ENCODE measurements at regions not wholly inside any gene's neighbourhood (a gene's known extent, or its start where the extent isn't known, plus 50 kb on each side); places are given as distances from the start of the nearest gene placed in this dataset.

DNA sequence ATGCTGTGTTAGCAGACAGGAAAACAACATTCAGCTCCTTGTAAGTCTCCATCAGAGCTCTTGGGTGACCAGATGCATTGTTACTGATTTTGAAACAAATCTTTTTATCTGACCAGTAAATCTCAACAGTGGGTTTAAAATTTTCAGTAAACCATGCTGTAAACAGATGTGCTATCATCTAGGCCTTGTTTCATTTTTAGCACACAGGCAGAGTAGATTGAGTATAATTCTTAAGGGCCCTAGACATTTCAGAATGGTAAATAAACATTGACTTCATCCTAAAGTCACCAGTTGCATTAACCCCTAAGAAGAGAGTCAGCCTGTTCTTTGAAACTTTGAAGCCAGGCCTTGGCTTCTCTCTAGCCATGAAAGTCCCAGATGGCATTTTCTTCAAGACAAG lies 237.2 kb upstream of the BMP2 start:
- H3K4me3 ChIP-seq (ENCODE audit: low read depth, low read length): no peak overlapping the region
- no peaks in the 10 kb centered on the region for H3K36me3 ChIP-seq (ENCODE audit: control insufficient read depth in 2 of 2, insufficient read depth in 1 of 2, low read length in 2 of 2)
- CTCF ChIA-PET: no interaction called here
- TF ChIP-seq SETDB1 (IDR thresholded peaks at IDR 0.05; ENCODE audit: insufficient read length, low read length): no peak
- TF ChIP-seq, protein P1, sequence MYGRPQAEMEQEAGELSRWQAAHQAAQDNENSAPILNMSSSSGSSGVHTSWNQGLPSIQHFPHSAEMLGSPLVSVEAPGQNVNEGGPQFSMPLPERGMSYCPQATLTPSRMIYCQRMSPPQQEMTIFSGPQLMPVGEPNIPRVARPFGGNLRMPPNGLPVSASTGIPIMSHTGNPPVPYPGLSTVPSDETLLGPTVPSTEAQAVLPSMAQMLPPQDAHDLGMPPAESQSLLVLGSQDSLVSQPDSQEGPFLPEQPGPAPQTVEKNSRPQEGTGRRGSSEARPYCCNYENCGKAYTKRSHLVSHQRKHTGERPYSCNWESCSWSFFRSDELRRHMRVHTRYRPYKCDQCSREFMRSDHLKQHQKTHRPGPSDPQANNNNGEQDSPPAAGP (tag by site-specific recombination; IDR thresholded peaks at IDR 0.05): no peak
- no peak for TF ChIP-seq ZNF112 (tag by site-specific recombination; IDR thresholded peaks at IDR 0.05)
- no peak for TF ChIP-seq ZNF10 (tag by site-specific recombination; IDR thresholded peaks at IDR 0.05)
- TF ChIP-seq ZNF558 (tag by site-specific recombination; IDR thresholded peaks at IDR 0.05): no peak
- no peak for TF ChIP-seq ZBTB21 (tag by site-specific recombination; IDR thresholded peaks at IDR 0.05)
- no peak for TF ChIP-seq ZNF473 (tag by site-specific recombination; IDR thresholded peaks at IDR 0.05)
- TF ChIP-seq ZNF175 (tag by site-specific recombination; IDR thresholded peaks at IDR 0.05): no peak
- TF ChIP-seq, protein P2, sequence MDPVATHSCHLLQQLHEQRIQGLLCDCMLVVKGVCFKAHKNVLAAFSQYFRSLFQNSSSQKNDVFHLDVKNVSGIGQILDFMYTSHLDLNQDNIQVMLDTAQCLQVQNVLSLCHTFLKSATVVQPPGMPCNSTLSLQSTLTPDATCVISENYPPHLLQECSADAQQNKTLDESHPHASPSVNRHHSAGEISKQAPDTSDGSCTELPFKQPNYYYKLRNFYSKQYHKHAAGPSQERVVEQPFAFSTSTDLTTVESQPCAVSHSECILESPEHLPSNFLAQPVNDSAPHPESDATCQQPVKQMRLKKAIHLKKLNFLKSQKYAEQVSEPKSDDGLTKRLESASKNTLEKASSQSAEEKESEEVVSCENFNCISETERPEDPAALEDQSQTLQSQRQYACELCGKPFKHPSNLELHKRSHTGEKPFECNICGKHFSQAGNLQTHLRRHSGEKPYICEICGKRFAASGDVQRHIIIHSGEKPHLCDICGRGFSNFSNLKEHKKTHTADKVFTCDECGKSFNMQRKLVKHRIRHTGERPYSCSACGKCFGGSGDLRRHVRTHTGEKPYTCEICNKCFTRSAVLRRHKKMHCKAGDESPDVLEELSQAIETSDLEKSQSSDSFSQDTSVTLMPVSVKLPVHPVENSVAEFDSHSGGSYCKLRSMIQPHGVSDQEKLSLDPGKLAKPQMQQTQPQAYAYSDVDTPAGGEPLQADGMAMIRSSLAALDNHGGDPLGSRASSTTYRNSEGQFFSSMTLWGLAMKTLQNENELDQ (tag by site-specific recombination; IDR thresholded peaks at IDR 0.05; ENCODE audit: low read depth): no peak
- TF ChIP-seq IKZF3 (tag by site-specific recombination; IDR thresholded peaks at IDR 0.05): no peak
- TF ChIP-seq ZNF155 (tag by site-specific recombination; IDR thresholded peaks at IDR 0.05): no peak
- TF ChIP-seq, protein P3, sequence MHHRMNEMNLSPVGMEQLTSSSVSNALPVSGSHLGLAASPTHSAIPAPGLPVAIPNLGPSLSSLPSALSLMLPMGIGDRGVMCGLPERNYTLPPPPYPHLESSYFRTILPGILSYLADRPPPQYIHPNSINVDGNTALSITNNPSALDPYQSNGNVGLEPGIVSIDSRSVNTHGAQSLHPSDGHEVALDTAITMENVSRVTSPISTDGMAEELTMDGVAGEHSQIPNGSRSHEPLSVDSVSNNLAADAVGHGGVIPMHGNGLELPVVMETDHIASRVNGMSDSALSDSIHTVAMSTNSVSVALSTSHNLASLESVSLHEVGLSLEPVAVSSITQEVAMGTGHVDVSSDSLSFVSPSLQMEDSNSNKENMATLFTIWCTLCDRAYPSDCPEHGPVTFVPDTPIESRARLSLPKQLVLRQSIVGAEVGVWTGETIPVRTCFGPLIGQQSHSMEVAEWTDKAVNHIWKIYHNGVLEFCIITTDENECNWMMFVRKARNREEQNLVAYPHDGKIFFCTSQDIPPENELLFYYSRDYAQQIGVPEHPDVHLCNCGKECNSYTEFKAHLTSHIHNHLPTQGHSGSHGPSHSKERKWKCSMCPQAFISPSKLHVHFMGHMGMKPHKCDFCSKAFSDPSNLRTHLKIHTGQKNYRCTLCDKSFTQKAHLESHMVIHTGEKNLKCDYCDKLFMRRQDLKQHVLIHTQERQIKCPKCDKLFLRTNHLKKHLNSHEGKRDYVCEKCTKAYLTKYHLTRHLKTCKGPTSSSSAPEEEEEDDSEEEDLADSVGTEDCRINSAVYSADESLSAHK (tag by site-specific recombination; IDR thresholded peaks at IDR 0.05): no peak
- TF ChIP-seq ZNF596 (tag by site-specific recombination; IDR thresholded peaks at IDR 0.05): no peak
- TF ChIP-seq, protein P4, sequence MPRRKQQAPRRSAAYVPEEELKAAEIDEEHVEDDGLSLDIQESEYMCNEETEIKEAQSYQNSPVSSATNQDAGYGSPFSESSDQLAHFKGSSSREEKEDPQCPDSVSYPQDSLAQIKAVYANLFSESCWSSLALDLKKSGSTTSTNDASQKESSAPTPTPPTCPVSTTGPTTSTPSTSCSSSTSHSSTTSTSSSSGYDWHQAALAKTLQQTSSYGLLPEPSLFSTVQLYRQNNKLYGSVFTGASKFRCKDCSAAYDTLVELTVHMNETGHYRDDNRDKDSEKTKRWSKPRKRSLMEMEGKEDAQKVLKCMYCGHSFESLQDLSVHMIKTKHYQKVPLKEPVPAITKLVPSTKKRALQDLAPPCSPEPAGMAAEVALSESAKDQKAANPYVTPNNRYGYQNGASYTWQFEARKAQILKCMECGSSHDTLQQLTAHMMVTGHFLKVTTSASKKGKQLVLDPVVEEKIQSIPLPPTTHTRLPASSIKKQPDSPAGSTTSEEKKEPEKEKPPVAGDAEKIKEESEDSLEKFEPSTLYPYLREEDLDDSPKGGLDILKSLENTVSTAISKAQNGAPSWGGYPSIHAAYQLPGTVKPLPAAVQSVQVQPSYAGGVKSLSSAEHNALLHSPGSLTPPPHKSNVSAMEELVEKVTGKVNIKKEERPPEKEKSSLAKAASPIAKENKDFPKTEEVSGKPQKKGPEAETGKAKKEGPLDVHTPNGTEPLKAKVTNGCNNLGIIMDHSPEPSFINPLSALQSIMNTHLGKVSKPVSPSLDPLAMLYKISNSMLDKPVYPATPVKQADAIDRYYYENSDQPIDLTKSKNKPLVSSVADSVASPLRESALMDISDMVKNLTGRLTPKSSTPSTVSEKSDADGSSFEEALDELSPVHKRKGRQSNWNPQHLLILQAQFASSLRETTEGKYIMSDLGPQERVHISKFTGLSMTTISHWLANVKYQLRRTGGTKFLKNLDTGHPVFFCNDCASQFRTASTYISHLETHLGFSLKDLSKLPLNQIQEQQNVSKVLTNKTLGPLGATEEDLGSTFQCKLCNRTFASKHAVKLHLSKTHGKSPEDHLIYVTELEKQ (tag by site-specific recombination; IDR thresholded peaks at IDR 0.05; ENCODE audit: borderline replicate concordance): no peak
- TF ChIP-seq ZNF529 (tag by site-specific recombination; IDR thresholded peaks at IDR 0.05; ENCODE audit: insufficient replicate concordance): no peak
- POLR2A ChIA-PET: no interaction called here
- no peaks in the 10 kb centered on the region for H3K9me3 ChIP-seq (ENCODE audit: control insufficient read depth, insufficient read depth, low read depth, low read length)
- no peak overlapping the region for H3K27ac ChIP-seq (ENCODE audit: extremely low read depth, low read depth, low read length)
- peaks cover 6% of the 10 kb centered on the region for H3K4me1 ChIP-seq (ENCODE audit: control insufficient read depth, insufficient read depth, low read length)
